SU-DHL-6 (cell line): ENCODE measurements at regions not wholly inside any gene's neighbourhood (a gene's known extent, or its start where the extent isn't known, plus 50 kb on each side); places are given as distances from the start of the nearest gene placed in this dataset.

ENCODE experiments used
- EZH2phosphoT487 ChIP-seq: fragments of 200-600 bp; sonication (generic), shearing (Covaris generic); conservative IDR thresholded peaks from 2 replicates; pipeline ENCODE4 v1.6.1; 2018; ENCODE audit warnings: mild to moderate bottlenecking, antibody characterized with exemption, low read length, moderate library complexity, mixed read lengths
- TF ChIP-seq, protein P1 (sequence below): fragments of 200-600 bp; sonication (generic); IDR thresholded peaks from one replicate; pipeline ENCODE4 v1.5.1; 2017; ENCODE audit warnings: antibody characterized with exemption, mild to moderate bottlenecking, low read length, moderate library complexity; ENCODE audit not compliant: insufficient read depth, poor library complexity, severe bottlenecking

- TF ChIP-seq, protein P1, sequence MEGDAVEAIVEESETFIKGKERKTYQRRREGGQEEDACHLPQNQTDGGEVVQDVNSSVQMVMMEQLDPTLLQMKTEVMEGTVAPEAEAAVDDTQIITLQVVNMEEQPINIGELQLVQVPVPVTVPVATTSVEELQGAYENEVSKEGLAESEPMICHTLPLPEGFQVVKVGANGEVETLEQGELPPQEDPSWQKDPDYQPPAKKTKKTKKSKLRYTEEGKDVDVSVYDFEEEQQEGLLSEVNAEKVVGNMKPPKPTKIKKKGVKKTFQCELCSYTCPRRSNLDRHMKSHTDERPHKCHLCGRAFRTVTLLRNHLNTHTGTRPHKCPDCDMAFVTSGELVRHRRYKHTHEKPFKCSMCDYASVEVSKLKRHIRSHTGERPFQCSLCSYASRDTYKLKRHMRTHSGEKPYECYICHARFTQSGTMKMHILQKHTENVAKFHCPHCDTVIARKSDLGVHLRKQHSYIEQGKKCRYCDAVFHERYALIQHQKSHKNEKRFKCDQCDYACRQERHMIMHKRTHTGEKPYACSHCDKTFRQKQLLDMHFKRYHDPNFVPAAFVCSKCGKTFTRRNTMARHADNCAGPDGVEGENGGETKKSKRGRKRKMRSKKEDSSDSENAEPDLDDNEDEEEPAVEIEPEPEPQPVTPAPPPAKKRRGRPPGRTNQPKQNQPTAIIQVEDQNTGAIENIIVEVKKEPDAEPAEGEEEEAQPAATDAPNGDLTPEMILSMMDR: no peak
- TF ChIP-seq EZH2phosphoT487: no peak
These were observed 80.3 kb downstream of the ENC1 start for GRCh38 chr5:74560245-74560644.
